Ramos (cell line): ENCODE measurements at regions not wholly inside any gene's neighbourhood (a gene's known extent, or its start where the extent isn't known, plus 50 kb on each side); places are given as distances from the start of the nearest gene placed in this dataset.
"Not testable (repeated sequence)": the region's sequence is repeated elsewhere in the genome, so short reads cannot be mapped to it uniquely, and the experiment has no call there.

Experiments
- in situ Hi-C: fragments of 300-500 bp; cut with MboI; formaldehyde crosslinking; loops from one replicate; pipeline ENCODE4 v1.14.3; 2022; ENCODE audit warnings: low sequenced_read_pairs; ENCODE audit not compliant: unreplicated experiment

GRCh38 chr6:920512-920911 lies 227.6 kb upstream of the EXOC2 start:
- in situ Hi-C loops = no loop called here

- in situ Hi-C loops = no loop called here
Observed at GRCh38 chr6:919500-919899, 226.6 kb upstream of the EXOC2 start.

DNA sequence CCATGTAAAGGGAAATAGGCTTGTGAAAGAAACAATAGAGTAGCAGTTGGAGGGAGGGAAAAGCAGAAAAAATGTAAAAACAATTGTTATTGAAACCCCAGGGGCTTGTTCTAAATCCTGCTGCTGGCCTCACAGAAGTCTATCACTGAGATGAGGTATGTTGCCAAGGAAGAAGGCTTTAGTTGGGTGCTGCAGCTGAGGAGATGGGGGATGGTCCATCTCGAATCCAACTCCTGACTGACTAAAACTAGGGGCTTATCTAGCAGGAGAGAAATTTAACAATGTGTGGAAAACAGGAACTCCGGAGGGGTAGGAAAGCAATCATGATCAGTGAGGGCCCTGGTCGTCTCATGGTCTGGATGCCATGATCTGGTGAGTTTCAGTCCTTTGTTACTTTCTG lies 225.0 kb upstream of the EXOC2 start:
- in situ Hi-C loops = no loop called here

DNA sequence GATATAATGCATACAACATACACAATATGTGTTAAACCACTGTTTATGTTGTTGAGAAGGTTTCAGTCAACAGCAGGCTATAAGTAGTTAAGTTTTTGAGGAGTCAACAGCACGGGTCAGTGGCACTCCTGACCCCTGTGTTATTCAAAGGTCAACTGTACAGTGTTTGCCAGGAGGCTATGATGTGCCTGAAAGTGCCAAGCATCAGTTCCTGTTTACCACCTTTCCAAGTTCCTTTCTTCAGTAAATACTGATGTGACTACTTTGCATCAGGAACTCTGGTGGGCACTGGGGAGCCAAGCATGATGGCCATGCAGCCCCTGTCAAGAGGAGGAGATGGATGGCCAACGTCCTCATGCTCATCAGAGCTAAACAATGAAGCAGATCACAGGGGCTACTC lies 224.4 kb upstream of the EXOC2 start:
- in situ Hi-C loops = no loop called here

DNA sequence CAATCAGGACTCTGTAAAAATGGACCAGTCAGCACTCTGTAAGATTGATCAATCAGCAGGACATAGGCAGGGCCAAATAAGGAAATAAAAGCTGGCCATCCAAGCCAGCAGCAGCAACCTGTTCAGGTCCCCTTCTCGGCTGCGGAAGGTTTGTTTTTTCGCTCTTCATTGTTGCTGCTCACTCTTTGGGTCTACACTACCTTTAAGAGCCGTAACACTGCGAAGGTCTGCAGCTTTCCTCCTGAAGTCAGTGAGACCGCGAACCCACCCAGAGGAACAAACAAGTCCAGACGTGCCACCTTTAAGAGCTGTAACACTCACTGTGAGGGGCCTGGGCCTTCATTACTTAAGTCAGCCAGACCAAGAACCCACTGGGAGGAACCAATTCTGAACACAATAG lies 223.2 kb upstream of the EXOC2 start:
- in situ Hi-C loops = no loop called here

DNA sequence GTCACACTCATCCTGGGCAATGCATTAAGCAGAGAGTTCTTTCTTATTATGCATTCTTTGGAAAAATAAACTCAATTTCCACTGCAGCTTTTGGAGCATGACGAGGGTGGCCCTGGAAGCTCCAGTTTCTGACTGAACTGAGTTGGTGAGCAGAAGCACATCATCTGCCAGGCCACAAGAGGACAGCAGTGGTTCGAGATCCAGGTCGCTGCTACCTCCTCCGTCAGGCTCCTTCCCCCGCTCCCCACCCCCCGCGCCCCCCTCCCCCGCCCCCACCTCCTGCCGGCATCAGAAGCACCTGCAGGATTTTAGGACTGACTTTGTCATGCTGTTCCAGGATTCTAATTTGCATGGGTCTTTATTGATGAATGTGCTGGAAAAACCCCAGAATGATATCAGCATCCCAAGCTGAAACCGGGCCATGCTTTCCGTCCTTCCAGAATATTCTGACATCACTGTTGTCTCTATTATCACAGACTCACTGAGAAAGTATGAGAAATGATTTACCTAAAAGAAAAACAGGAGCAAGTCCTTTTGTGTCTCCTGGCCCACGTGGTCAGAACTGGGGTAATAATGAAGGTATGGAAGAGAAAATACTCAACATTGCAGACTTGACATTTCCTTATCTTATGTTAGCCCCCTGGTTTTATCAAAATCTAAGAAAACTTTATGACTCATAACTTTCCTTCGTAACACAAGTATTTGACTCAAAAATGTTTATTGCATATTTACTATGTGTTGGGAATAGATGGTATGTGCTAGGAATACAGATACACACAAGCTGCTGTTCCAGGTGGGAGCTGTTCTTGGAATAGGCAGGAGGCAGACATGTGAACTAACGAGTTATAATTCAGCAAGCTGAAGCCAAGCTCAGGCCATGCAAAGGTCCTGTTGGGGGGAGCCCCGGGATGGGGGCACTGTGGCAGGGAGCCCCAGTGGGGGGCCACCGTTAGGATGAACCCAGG lies 220.2 kb upstream of the EXOC2 start:
- in situ Hi-C loops = no loop called here

DNA sequence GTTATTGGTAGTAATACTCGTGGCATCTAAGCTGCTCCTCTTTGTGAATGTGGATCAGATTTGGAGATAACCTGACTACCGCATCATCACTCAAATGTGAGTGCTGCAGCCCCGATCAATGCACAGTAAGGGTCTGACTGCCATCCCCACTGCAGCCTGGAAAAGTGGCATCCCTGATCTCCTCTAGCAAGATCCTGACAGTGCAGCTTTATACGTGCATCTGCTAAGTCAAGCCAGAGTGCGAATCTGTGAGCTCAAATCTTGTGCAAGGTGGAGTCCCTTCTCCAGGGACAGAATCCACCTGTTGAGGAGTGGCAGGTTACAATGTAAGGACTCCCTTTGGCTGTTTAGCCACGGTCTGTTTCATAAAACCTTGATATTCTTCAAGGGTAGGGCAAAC lies 215.0 kb upstream of the EXOC2 start:
- in situ Hi-C loops = no loop called here

GRCh38 chr6:906920-907319 lies 214.0 kb upstream of the EXOC2 start:
- in situ Hi-C loops = no loop called here

DNA sequence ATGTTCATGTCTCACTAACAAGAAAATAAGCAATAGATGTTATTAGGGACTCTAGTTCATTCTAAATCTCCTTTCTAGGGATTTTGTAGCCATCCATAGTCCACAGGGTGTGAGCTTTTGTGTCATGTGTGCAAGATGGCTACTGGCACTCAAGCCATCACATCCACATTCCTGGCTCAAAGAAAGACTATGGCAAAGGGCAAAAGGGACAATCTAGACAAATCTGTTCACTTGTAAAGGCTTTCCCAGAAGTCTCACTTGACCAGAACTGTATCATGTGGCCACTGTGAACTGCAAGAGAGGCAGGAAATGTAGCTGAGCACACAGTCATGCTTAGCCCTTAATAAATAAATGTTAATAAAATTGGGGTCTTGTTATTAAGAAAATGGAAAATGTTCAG lies 212.6 kb upstream of the EXOC2 start:
- in situ Hi-C loops = no loop called here

DNA sequence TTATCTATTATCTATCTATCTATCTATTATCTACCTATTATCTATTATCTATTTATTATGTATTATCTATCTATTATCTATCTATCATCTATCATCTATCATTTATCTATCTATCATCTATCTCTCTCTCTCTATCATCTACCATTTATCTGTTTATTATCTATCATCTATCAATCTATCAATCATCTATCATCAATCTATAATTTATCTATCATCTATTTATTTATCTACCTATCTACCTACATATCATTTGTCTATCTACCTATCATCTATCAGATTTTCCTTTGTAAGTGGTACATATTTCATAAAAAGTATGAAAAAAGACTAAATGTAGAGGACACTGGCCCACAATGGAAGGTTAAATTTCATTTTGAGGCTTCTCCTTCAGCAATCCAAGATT lies 212.1 kb upstream of the EXOC2 start:
- in situ Hi-C loops = no loop called here

DNA sequence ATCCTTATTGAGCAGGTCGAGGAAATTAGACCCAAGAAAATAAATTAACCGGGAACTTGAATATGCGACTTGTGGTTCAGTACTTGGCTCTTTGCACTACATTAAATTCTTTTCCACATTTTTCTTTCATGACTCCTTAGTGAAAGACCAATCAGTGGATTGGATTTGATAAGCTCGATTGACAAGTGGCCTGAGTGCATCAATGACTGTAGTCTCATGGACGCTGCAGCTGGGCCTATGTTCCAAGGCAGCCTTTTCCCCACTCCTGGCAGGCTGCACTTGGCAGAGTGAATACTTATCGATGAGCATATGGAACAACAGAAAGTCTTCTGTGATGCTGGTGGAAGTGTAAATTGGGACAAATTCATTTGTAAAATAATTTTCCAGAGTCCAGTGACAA lies 210.8 kb upstream of the EXOC2 start:
- in situ Hi-C loops = no loop called here

DNA sequence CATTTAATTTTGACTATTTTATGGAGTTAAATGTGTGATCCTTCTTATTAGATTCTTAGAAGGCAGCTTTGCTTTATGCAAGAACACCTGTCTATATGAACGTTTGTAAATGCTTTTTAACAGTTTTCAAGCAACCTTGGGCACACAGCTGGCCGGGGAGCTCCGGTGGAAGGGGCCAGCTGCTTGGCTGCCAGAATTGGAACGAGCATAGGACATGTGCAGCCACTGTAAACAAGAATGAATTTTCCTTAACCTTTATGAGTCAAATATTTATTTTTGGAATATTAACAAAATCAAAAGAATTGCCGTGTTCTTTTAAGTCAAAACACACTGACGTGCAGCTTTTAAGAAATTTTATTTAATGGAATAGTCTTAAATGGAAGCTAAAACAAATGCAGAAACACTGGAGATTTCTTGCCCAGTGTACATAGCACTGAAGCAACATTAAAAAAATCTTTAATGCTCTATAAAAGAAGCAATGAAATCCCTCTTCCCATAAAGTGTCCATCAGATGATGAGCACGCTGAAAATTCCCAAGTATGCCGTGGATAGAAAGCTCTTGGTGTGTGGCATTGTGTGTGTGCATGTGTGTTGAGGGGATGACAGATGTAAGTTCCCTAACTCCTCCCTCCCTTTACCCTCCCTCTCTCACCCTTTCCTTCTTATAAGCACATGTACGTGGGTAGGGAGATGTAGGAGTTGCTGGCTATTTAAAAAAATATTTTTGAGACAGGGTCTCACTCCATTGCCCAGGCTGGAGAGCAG lies 208.9 kb upstream of the EXOC2 start:
- in situ Hi-C loops = no loop called here

- in situ Hi-C loops = no loop called here
Observed at GRCh38 chr6:900716-901605, 208.0 kb upstream of the EXOC2 start.

GRCh38 chr6:897528-898207 lies 204.7 kb upstream of the EXOC2 start:
- in situ Hi-C loops = no loop called here

DNA sequence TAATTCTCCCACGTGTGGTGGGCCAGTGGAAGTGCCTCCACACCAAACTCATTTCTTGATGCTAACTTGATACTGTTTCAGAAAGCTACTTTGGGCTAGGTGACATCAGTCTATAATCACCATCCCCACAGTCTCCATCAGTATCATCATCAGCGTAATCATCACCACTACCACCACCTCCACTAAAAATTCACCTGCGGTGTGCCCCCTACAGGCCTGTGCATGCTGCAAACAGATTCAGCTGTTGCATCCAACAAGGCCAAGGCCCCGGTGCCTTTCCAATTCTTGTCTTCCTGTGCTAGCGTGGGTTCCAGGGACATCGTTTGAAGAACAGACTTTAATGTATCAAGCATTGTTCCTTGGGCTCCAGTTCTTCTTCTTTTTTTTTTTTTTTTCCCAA lies 201.3 kb upstream of the EXOC2 start:
- in situ Hi-C loops = no loop called here

DNA sequence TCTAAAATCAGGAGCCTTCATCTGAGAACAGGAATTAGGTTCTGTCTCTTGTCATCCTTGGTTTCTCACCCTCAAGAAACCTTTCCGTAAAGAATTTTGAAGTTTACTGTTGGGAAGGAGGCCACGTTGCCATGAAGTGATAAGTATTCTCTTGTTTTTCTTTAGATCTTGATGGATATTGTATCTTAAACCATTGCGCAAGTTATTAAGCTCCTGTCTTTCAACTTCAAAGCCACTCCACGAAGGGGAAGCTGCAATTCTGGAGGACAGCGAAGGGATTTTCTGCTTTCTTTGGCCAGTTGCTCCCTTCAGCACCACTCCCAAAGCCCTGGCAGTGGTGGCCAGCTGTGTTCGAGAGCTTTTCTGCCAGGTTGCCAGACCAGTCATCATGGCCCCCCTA lies 198.1 kb upstream of the EXOC2 start:
- in situ Hi-C loops = no loop called here

- in situ Hi-C loops = no loop called here
Observed at GRCh38 chr6:890201-890600, 197.3 kb upstream of the EXOC2 start.

DNA sequence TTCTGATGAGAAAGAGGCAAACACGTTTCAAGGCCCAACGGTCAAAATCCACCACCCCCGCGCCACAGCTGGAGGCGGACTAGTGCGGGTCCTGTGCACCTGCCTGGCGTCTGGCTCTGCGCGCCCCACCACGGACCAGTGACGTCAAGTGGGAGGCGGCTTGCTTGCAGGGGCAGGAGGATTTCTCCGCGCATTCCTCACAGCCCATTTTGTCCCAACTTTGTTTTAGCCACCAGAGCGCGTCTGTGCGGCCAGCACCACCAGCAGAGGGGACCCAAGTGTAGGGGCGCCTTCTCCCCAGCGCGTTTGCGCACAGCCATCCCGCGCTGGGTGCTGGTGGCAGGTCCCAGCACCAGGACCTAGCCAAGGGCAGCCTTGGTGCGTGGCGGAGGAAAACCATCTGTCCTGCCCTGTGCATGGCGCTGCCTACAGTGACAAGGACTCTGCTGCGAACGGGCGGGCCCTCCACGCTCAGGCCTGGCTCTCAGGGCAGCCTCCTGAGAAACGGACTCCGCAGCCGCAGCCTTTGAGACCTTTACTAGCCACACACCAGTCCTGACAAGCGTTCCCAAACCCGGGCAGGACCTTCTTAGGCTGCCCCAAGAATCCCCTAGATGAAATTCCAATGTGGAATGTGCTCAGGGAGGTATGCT lies 194.8 kb upstream of the EXOC2 start:
- in situ Hi-C loops = no loop called here

GRCh38 chr6:886116-886515 lies 193.2 kb upstream of the EXOC2 start:
- in situ Hi-C loops = not testable (repeated sequence)
